ENCODE measurements at regions not wholly inside any gene's neighbourhood (a gene's known extent, or its start where the extent isn't known, plus 50 kb on each side); places are given as distances from the start of the nearest gene placed in this dataset.
"Not testable (repeated sequence)": the region's sequence is repeated elsewhere in the genome, so short reads cannot be mapped to it uniquely, and the experiment has no call there.

DNA sequence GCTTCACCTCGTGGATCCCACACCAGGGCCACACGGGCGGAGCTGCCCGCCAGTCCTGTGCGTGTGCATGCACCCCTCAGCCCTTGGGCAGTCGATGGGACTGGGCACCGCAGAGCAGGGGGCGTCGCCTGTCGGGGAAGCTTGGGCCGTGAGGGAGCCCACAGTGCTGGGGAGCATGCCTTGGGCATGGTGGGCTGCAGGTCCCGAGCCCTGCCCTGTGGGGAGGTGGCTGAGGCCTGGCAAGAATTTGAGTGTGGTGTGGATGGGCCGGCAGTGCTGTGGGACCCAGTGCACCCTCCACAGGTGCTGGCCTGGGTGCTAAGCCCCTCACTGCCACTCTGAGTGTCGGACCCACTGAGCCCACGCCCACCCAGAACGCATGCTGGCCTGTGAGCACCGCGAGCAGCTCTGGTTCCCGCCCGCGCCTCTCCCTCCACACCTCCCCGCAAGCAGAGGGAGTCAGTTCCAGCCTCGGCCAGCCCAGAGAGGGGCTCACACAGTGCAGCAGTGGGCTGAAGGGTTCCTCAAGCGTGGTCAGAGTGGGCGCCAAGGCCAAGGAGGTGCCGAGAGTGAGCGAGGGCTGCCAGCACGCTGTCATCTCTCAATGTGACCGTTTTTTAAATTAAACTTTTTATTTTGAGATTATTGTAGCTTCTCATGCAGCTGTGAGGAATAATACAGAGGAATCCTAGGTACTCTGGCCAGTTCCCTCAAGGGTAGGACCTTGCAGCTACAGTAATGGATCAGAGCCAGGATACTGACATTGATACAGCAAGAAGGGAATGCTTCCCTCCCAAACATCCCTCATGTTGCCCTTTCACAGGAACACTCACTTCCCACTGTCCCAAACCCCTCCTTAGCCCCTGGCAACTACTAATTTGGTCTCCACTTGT, 127.7 kb downstream of the CRYBB2 start:
- TF ChIP-seq, protein P1, sequence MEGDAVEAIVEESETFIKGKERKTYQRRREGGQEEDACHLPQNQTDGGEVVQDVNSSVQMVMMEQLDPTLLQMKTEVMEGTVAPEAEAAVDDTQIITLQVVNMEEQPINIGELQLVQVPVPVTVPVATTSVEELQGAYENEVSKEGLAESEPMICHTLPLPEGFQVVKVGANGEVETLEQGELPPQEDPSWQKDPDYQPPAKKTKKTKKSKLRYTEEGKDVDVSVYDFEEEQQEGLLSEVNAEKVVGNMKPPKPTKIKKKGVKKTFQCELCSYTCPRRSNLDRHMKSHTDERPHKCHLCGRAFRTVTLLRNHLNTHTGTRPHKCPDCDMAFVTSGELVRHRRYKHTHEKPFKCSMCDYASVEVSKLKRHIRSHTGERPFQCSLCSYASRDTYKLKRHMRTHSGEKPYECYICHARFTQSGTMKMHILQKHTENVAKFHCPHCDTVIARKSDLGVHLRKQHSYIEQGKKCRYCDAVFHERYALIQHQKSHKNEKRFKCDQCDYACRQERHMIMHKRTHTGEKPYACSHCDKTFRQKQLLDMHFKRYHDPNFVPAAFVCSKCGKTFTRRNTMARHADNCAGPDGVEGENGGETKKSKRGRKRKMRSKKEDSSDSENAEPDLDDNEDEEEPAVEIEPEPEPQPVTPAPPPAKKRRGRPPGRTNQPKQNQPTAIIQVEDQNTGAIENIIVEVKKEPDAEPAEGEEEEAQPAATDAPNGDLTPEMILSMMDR (conservative IDR thresholded peaks at IDR 0.05; ENCODE audit: low read depth, low read length): no peak
- H3K4me3 ChIP-seq (ENCODE audit: low read depth, low read length): no peak overlapping the region
- peak; percentile 30 for DNase-seq (ENCODE audit: low read depth)

DNA sequence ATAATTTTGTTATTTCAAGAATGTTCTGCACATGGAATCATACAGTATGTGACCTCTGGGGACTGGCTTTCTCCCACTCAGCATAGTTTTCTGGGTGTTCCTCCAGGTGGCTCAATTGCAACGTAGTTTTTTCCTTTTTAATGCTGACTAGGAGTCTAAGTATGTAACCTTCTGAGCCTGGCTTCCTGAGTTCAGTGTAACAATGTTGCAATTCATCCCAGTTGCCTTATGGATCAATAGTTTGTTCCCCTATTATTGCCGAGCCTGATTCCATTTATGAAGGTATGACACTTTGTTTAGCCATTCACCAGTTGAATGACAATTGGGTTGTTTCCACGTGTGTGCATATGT, 128.3 kb downstream of the CRYBB2 start:
- no peak overlapping the region for H3K4me3 ChIP-seq (ENCODE audit: low read depth, low read length)
- DNase-seq (ENCODE audit: low read depth): peak; percentile 36
- TF ChIP-seq, protein P1 (conservative IDR thresholded peaks at IDR 0.05; ENCODE audit: low read depth, low read length): no peak

DNA sequence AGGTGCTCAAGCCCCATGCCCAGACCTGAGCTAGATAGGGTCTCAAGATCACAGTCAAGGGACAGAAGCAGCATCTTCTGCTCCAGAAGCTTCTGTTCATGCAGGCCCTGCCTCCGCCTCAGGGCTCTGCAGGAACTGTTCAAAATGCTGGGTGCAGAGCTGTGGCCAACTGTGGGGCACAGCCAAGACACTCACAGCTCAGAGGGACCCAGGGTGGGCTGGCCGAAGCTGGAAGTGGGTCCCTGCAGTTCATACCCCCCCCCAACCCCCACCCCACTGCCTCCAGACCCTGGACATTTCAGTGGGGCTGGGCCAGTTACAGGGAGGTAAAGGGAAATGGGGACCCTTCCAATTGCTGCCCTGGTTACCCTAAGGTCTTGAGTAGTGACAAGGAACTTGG, 129.0 kb downstream of the CRYBB2 start:
- no peak for DNase-seq (ENCODE audit: low read depth)
- H3K4me3 ChIP-seq (ENCODE audit: low read depth, low read length): no peak overlapping the region
- TF ChIP-seq, protein P1 (conservative IDR thresholded peaks at IDR 0.05; ENCODE audit: low read depth, low read length): no peak

DNA sequence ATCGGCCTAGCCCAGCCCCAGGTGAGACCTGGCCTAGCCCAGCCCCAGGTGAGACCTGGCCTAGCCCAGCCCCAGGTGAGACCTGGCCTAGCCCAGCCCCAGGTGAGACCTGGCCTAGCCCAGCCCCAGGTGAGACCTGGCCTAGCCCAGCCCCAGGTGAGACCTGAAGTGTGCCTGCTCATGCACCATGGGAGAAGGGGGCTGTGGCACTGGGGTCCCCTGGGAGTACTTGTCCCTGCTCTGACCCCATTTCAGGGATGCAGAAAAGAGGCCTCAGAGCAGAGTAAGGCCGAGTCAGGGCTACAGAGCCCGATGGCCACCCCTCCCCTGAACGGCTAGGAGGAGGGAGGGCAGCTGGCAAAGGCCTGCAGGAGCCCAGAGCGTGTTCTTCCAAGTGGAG, 129.6 kb downstream of the CRYBB2 start:
- DNase-seq (ENCODE audit: low read depth); H3K4me3 ChIP-seq (ENCODE audit: low read depth, low read length): not testable (repeated sequence)

DNA sequence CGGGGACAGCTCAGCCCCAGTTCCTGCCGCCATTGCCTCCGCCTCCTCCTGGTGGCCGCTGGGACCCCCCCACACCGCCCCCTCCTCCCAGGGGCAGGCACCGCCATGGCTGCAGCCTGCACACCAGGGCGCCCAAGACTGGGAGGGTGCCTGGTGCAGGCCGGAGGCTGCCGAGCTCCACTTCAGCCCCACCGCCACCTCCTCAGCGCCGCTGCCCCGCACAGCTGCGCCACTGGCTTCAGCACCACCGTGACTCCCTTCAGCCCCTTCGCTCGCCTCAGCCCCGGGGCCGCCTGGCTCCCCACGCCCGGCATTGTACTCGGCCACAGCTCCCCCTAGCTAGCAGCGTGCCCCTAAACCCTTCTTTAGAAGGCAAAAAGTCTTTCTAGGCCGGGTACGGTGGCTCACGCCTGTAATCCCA, 131.1 kb downstream of the CRYBB2 start:
- DNase-seq (ENCODE audit: low read depth): no peak
- TF ChIP-seq, protein P1 (conservative IDR thresholded peaks at IDR 0.05; ENCODE audit: low read depth, low read length): no peak
- H3K4me3 ChIP-seq (ENCODE audit: low read depth, low read length): no peak overlapping the region

DNA sequence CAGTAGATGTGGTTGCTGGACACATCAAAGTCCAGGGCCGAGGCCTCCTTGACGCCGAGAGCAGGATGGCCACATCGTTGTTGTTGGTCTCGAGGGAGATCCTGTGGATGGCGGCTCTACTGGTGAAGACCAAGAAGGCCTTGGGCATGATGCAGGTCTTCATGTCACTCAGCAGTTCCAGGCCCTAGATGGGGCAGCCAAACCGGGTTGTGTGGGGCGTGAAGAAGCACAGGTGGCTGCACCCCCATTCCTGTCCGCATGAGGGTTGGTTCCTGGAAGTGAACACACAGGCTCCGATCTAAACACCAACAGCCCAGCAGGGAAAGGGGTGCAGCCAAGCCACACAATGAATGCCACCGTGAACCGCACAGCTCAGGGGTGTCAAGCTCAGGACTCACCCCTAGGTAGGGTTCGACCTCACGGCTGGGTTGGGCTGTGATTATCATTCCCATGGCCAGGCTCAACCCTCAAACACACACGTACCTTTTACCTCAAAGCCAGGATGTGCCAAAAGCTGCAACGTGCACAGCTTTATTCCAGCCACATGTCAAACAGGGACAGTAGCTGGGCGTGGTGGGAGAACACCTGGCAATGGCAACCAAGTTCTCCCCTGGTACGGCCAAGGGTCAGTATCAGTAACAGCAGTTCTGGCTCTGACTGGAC, 132.3 kb downstream of the CRYBB2 start:
- TF ChIP-seq, protein P1 (conservative IDR thresholded peaks at IDR 0.05; ENCODE audit: low read depth, low read length): no peak
- no peak for DNase-seq (ENCODE audit: low read depth)
- no peak overlapping the region for H3K4me3 ChIP-seq (ENCODE audit: low read depth, low read length)

DNA sequence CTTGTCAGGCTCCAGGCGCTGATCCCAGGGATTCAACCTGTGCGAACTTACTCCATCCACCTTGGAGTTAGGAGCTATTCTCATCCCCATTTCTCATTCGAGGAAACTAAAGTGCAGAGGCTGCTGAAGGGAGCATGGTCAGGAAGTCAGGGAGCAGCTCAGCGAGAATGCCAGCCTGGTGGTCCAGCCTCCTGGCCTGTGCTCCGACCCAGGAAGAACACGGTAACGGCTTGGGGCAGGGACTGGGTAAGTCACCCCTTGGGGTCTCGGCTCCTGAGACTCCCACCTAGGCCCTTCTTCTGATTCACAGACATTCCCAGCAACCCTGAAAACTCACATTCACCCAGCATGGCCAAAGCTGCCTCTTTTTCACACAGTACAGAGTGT, 132.8 kb downstream of the CRYBB2 start:
- DNase-seq (ENCODE audit: low read depth): no peak
- H3K4me3 ChIP-seq (ENCODE audit: low read depth, low read length): no peak overlapping the region
- TF ChIP-seq, protein P1 (conservative IDR thresholded peaks at IDR 0.05; ENCODE audit: low read depth, low read length): no peak
